RWPE1 (cell line): ENCODE measurements at regions not wholly inside any gene's neighbourhood (a gene's known extent, or its start where the extent isn't known, plus 50 kb on each side); places are given as distances from the start of the nearest gene placed in this dataset.
"Not testable (repeated sequence)": the region's sequence is repeated elsewhere in the genome, so short reads cannot be mapped to it uniquely, and the experiment has no call there.

Experiments
- CTCF ChIA-PET: fragments of 350-600 bp; sonication (Branson Sonifier 250); formaldehyde crosslinking; extraction: SDS; loops from one replicate; lab custom pipeline; 2021; lab: Yijun Ruan, JAX
- POLR2A ChIA-PET: fragments of 400-600 bp; formaldehyde crosslinking; extraction: SDS; loops from one replicate; lab custom pipeline; 2020; ENCODE audit warnings: antibody characterized with exemption; ENCODE audit not compliant: low non-redundant PET; lab: Yijun Ruan, JAX
- DNase-seq: peaks from one replicate; pipeline ENCODE4 v3.0.0; 2012; ENCODE audit warnings: low spot score
- H3K27ac ChIP-seq: fragments of 450-650 bp; 2 replicates; pipeline ENCODE4 v1.5.1; 2017

DNA sequence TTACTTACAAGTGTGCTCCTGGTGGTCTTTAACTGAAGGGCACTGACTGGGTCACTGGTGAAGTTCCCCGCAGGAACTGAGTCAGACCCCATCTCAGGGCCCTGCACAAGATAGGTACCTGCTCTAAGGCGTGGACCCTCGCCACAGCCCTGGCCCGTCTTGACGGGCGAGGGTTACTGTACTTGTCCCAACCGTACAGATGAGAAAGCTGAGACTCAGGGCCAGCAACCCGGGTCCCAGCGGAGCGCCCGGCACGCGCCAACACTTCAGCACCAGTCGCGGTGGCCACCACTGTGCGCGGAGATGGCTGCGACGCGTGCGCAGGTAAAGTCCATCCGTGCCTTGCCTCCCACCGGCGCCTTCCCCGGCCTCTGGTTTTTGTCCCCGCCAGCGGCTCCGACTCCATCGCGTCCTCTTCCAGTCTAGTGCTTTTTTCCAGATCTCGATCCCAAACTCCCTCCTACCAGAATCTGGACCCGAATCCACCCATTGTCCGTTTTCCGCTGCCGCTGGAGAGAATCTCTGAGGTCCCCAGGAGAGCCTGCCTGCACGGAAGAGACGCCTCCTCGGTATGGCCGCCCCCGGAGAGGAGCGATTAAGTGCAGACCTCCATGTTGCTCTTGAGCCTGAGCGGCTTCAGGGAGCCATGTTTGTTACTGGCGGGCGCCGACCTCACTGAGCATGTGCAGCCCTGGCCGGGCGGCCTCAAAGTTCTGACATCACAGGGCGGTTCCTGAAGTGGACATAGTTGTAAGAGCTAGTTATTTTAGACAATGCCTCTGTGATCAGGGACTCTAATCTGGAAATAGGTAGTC lies 1707.8 kb downstream of the SPATA31A7 start:
- DNase-seq, H3K27ac ChIP-seq, CTCF ChIA-PET: not testable (repeated sequence)

DNA sequence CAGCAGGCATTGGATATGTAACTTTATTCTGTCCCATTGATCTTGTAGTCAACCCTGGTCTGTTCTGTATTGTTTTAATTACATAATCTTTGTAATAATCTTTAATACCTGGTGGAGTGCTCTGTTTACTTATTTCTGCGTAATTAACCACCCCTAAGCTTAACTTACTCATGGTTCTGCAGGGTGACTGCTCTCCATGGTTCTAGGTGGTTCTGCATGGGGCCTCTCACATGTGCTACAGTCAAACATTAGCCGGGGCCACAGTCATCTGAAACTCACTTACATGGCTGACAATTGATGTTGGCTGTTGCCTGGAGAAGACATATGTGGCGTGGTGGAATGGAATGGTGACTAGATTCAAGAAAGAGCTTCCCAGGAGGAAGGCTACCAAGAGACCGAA lies 1709.8 kb downstream of the SPATA31A7 start:
- CTCF ChIA-PET, POLR2A ChIA-PET, H3K27ac ChIP-seq, DNase-seq: not testable (repeated sequence)

More for the DNA sequence above, 1707.8 kb downstream of the SPATA31A7 start:
- POLR2A ChIA-PET: not testable (repeated sequence)

DNA sequence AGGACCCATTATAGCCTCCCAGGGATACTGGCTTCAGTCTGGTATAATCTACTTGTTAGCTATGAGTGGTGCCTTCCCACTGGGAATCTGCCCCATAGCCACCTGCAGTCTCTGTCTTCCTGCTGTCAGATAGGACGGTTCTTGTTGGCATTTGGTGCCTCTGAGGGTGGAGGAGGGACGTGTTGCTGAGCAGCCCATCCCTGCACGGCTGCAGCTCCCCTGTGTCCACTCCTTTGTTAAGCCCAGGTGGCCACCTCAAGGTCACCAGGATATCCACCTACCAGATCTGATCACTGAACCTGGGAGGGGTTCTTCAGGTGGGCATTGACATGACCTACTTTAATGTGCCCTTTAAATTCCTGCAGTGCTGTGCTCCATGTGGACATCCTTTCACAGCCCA lies 1714.2 kb downstream of the SPATA31A7 start:
- CTCF ChIA-PET, POLR2A ChIA-PET, DNase-seq: not testable (repeated sequence)

DNA sequence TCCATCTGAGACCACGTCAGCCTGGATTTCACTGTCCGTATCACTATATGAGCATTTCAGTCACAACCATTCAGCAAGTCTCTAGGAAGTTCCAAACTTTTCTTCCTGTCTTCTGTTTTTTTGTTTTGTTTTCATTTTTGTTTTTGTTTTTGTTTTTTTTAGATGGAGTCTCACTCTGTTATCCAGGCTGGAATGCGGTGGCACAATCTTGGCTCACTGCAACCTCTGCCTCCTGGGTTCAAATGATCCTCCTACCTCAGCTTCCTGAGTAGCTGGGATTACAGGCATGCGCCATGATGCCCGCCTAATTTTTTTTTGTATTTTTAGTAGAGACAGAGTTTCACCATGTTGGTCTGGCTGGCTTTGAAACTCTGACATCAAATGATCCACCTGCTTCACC lies 1715.9 kb downstream of the SPATA31A7 start:
- DNase-seq, CTCF ChIA-PET, H3K27ac ChIP-seq, POLR2A ChIA-PET: not testable (repeated sequence)

More for the DNA sequence above, 1714.2 kb downstream of the SPATA31A7 start:
- H3K27ac ChIP-seq: not testable (repeated sequence)

DNA sequence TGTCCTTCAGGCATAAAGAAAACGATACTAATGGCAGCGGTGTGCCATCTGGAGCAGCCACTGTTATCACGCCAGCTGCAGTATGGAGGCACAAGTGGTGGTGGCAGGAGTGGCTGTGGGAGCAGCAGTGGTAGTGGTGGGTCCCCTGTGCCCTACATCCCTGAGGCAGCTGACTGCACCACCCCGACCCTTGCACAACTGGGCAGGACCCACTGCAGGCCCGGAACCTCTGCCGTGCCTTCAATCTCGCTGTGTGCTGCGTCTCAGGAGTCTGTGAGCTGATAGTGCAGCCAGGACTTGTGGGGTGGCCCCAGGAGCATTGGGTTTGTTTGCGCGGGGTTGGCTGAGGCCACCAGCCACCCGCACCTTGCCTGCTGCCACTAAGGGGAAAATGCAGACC lies 1718.0 kb downstream of the SPATA31A7 start:
- DNase-seq, CTCF ChIA-PET, H3K27ac ChIP-seq, POLR2A ChIA-PET: not testable (repeated sequence)

DNA sequence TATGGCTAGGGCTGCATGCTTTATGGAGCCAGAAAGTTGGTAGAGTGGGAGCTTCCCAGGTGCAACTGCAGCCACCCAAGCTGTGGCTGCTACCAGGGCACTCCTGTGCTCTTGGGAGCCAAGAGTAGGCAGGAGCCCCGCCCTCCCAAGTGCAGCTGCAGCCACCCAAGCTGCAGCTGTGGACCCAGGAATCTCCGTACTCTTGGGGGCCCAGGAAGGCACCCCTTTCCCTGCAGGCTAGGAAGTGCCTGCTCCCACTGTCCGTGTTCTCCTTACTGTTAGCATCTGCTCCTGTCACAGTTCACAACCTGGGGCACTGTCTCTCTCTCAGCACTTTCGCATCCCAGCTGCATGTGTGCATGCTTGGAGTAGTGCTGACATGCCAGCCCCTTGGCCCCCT lies 1718.4 kb downstream of the SPATA31A7 start:
- H3K27ac ChIP-seq, POLR2A ChIA-PET, DNase-seq, CTCF ChIA-PET: not testable (repeated sequence)

DNA sequence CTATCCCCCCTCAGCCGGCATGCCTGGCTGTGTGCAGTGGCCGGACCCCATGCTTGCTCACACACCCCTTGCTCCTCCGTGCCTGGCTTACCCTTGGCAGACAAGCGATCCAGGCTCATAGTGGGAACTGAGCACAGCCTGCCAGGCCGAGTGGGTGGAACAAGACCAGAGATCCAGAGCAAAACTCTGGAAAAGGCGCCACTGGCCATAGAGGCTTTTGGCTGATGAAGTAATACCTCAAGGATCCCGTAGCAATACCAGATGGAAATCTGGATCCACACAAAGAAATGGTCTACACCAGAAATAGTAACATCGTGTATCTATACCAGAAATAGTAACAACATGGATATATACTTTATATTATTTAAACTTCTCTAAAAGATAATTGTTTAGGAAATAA lies 1719.6 kb downstream of the SPATA31A7 start:
- H3K27ac ChIP-seq, CTCF ChIA-PET, DNase-seq, POLR2A ChIA-PET: not testable (repeated sequence)

DNA sequence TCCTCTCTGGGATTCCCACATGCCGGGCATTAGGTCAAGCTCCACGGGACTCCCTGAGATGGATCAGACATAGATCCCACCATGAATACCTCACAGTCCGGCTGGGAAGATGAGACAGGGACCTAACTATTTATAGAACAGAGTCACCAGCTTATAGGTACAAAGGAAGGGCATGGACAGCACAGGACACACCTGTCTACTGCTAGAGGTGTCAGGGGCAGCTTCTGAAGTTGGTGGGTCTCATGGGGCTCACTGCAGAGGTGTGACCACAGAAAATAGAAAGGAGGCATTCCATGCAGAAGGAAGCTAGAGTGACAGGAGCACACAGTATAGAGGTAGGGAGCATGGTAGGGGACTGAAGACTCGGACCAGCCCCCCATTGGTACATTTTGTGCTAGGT lies 1722.4 kb downstream of the SPATA31A7 start:
- CTCF ChIA-PET, H3K27ac ChIP-seq, DNase-seq, POLR2A ChIA-PET: not testable (repeated sequence)

DNA sequence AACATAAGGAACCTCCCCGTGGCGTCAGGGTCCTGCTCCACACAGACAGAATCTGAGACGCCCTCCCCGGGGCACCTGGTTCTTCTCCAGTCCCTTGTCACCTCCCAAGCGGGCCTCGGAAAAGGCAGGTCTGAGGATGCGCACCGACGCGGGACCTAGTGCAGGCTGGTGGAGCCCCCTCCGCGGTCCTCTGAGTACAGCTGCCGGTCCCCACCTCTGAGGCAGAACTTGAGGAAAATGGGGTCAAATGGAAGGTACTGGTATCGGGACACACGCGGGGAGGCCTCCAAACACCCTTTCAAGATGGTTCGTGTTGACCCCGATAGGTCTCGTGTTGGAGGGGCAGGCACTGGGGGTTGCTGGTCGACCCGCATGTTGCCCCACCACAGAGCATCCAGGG lies 1725.3 kb downstream of the SPATA31A7 start:
- DNase-seq, POLR2A ChIA-PET, CTCF ChIA-PET, H3K27ac ChIP-seq: not testable (repeated sequence)

DNA sequence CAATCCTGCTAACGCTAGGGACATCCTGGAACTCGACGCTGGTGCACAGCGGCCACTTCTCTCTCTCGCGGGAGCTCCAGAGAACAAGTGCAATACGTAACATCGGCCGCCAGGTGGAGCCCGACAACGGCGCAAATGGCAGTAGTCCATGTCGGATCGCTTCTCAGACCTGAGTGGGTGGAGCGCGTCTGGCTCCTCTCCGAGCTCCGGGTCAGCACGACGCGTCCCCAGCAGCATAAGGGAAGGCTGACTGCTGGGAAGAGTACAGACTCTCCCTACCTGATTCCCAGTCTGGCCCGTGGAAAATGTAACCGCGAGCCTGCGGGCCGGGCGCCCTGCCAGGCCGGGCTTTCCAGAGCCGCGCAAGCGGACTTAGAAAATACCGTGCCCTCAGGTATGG lies 1725.8 kb downstream of the SPATA31A7 start:
- POLR2A ChIA-PET, H3K27ac ChIP-seq, DNase-seq, CTCF ChIA-PET: not testable (repeated sequence)

DNA sequence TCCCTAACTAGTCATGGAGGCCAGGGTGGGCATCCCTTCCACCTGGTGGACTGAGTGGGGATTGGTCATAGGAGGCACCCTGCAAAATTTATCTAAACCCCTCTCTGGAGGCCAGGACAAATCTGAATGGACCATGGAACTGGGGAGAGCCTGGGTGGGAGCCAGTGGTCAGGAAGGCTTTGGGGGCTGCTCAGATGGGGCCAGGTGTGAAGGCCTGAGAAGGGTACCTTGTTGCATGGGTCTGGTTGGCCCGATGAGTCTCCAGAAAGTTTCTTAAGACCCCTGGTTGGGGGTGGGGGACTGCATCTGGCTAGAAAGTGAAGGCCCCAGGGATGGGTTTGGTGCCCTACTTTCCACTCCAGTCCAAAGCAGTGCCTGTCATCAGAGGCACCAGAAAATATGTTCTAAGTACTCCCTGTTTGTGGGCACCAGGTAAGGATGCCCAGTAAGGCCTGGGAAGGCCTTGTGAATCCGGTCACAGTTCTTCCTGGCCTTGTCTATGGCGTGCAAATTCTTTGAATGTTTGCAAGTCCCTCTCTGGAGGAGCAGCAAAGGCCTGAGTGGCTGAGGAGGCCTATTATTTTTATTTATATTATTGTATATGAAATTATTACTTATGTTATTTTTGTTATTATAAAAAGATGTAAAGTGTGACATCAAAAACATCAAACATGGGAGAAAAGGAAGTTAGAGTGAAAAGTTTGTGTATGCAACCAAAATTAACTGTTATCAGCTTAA lies 1729.0 kb downstream of the SPATA31A7 start:
- POLR2A ChIA-PET, CTCF ChIA-PET, DNase-seq, H3K27ac ChIP-seq: not testable (repeated sequence)

DNA sequence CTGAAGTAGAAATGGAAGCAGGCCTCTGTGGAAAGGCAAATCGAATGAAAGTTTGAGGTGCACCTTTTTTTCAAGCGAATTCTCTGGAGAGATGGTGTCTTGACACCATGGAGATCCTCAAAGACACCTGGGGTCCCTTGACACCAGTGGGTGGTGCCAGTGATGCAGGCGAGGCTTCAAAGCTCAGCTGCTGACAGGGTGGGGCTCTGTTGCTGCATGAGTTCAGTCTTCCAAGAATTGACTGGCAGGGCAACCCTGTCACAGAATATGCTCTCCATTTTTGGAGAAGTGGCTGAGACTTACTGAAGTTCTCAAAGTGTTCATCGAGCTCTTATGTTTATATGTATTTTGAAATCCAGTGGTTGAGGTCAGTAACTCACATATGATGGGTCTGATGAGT lies 1741.6 kb downstream of the SPATA31A7 start:
- CTCF ChIA-PET, DNase-seq, H3K27ac ChIP-seq, POLR2A ChIA-PET: not testable (repeated sequence)

DNA sequence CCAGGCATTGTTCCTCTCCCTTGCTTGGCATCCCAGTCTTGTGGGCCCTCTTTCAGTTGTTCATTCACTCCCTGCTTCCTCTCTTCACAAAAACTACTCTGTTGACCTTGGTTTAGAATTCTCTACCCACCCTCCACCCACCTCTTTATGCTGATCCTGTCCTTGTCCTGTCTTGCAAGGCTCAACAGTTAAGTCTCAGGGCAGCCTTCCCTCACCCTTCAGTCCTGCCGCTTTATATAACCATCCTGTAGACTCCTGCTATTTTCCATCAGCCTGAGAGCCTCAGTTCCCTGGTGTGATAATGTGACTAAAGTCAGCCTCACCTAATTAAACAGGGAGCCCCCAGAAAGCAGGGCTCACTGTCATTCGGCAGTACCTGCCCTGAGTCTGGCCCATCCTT lies 1763.0 kb downstream of the SPATA31A7 start:
- DNase-seq, H3K27ac ChIP-seq, CTCF ChIA-PET, POLR2A ChIA-PET: not testable (repeated sequence)
